NCI-H82 (cell line): ENCODE measurements at regions not wholly inside any gene's neighbourhood (a gene's known extent, or its start where the extent isn't known, plus 50 kb on each side); places are given as distances from the start of the nearest gene placed in this dataset.
"Not testable (repeated sequence)": the region's sequence is repeated elsewhere in the genome, so short reads cannot be mapped to it uniquely, and the experiment has no call there.

ENCODE experiments used
- DNase-seq: peaks from one replicate; lab custom pipeline; 2025; lab: John Stamatoyannopoulos, UW

DNA sequence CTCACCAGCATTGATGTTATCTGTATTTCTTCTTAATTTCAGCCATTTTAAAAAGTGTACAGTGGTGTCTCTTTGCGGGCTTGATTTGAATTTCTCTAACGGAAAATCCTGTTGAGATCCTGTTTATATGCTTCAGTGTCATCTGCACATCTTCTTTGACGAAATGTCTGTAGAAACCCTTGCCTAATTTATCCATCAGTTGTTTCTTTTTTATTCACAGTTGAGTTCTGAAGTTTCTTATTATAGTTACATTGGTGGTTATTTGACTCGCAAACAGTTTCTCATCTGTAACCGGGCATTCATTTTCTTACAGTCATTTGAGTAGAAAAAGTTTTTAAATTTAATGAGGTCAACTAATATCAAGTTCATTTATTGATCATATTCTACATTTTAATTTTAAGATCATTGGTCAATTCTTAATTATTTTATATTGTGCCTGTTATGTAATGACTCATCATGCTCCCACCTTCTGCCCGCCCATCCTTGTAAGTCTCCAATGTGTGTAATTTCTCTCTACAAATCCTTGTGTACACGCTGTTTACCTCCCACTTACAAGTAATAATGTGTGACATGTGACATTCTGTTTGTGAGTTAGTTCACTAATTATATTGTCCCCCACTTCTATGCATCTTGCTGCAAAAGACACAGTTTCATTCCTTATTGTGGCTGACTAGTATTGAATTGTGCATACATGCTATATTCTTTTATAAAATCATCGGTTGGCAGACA is 1242.8 kb downstream of the TMEM121 start:
- not testable (repeated sequence) for DNase-seq

DNA sequence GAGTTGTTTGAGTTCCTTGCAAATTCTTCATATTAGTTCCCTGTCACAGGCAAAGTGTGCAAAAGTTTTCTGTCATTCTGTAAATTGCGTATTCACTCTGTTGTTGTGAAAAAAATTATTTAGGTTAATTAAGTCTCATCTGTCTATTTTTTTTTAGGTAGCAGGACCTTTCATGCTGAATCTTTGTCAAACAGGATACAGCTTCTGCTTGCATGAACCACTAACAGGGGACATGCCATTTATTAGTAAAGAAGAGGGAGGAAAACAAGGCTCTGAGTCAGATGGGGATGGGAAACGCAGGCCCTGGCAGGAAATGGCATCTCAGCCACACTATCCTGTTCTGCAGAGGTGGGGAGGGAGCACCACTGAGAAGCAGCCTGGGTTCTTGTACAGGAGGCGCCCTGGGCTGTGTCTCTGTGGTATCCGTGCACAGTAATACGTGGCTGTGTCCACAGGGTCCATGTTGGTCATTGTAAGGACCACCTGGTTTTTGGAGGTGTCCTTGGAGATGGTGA is 1243.8 kb downstream of the TMEM121 start:
- not testable (repeated sequence) for DNase-seq

DNA sequence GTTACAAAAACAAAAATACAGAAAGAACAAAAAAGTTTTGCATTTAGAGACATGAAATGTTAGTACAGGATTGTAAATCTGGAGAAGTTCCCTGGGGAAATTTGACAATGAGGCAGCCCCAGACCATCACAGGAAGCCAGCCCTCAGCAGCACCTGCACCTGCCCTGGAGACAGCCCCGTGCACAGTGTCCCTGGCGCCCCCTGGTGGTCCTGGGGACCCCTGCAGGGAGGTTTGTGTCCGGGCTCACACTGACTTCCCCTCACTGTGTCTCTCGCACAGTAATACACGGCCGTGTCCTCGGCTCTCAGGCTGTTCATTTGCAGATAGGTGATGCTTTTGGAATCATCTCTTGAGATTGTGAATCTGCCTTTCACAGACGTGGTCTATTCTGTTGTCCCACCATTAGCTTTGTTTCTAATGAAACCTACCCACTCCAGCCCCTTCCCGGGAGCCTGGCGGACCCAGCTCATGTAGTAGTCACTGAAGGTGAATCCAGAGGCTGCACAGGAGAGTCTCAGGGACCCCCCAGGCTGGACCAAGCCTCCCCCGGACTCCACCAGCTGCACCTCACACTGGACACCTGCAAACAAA is 1248.6 kb downstream of the TMEM121 start:
- DNase-seq = peak; percentile 38

- no peak for DNase-seq
Measured at GRCh38 chr14:106776395-106776983, 1250.1 kb downstream of the TMEM121 start.

GRCh38 chr14:106778986-106779385 is 1252.6 kb downstream of the TMEM121 start:
- DNase-seq = no peak

- DNase-seq = no peak
Measured at GRCh38 chr14:106786697-106787096, 1260.3 kb downstream of the TMEM121 start.

DNA sequence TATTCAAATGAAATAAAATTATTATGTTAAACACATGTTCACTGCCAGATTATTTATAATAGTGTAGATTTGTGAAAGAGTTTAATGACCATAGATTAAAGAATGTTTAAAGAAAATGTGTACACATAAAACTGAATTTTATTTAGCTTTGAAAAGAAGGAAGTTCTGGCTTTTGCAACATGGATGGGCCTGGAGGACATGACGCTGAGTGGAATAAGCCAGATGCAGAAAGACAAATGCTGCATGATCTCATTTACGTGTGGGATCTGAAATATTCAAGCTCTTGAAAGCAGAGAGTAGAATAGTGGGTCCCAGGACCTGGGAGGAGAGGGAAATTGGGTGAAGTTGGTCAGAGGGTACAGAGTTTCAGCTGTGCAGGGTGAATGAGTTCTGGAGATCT is 1261.2 kb downstream of the TMEM121 start:
- DNase-seq = no peak

DNA sequence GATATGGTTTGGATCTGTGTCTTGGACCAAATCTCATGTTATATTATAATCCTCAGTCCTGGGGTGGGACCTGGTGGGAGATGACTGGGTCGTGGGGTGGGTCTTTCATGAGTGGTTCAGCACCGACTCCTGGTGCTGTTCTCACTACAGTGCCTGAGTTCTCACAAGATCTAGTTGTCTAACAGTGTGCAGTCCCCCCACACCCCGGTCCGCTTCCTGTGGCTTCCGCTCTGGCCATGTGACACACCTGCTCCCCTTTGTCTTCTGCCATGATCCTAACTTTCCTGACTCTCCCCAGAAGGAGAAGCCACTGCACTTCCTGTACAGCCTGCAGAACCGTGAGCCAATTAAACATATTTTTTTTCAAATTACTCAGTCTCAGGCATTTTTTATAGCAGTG is 1262.2 kb downstream of the TMEM121 start:
- DNase-seq = no peak

DNA sequence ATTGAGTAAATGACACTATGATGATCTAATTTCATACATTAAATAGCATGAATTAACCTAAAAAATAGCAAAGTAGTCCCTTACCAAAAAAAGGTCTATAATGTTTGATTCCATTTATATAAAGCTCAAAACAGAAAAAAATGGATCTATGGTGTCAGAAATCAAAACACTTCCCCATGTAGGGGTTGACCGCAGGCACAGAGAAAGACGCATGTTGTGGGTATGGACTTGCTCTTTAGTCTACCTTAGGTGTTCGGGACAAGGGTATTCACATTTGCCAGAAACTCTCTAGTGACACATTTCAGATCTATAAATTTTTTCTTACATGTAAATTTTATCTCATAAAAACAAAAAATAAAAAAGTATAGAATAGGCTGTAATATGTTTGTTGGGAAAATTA is 1262.9 kb downstream of the TMEM121 start:
- DNase-seq = no peak

DNA sequence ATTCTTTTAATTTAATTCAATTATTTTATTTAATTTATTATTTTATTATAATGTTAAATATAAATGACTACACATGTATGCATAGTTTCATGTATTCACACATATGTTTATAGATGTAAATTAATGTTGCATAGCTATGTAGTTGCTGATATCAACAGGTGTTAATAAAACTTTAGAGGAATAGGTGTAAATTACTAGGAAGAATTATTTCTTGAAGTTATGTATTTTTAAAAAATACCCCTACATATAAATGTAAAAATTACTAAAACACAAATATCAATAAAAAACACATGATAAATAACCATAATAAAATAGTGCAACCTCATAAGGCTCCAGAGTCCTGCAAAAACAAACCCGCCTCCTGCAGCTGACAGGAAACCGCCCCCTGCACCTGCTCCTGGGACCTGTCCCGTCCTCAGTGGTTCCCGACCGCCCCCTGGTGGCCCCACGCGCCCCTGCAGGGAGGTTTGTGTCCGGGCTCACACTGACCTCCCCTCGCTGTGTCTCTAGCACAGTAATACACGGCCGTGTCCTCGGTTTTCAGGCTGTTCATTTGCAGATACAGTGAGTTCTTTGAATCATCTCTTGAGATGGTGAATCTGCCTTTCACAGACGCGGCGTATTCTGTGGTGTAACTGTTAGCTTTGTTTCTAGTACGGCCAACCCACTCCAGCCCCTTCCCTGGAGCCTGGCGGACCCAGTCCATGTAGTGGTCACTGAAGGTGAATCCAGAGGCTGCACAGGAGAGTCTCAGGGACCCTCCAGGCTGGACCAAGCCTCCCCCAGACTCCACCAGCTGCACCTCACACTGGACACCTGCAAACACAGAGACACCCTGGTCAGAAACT is 1264.0 kb downstream of the TMEM121 start:
- DNase-seq = peak; percentile 69

GRCh38 chr14:106792543-106792942 is 1266.2 kb downstream of the TMEM121 start:
- no peak for DNase-seq

GRCh38 chr14:106798166-106798565 is 1271.8 kb downstream of the TMEM121 start:
- not testable (repeated sequence) for DNase-seq

DNA sequence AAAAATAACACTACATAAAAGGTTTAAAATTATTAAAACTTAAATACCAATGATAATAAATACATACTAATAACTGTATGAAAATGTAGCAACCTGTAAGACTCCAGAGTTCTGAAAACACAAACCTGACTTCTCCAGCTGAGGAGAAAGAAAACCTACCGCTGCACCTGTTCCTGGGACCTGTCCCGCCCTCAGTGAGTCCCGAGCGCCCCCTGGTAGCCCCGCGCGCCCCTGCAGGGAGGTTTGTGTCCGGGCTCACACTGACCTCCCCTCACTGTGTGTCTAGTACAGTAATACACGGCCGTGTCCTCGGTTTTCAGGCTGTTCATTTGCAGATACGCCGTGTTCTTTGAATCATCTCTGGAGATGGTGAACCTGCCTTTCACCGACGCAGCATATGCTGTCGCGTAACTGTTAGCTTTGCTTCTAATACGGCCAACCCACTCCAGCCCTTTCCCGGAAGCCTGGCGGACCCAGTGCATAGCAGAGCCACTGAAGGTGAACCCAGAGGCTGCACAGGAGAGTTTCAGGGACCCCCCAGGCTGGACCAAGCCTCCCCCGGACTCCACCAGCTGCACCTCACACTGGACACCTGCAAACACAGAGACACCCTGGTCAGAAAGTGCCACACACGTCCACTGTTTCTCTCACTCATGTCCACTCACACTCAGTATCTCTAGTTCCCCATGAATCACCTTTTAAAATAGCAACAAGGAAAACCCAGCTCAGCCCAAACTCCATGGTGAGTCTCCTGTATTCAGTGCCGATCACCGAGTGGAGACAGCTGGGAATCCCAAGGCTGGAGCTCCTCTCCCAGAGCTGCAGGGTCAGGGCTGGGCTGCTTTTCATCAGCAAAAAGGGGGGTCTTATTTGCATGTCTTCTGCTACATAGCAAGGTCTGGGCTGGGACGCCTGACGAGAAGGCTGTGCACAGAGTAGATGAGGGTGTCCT is 1276.3 kb downstream of the TMEM121 start:
- DNase-seq = peak; percentile 43

DNA sequence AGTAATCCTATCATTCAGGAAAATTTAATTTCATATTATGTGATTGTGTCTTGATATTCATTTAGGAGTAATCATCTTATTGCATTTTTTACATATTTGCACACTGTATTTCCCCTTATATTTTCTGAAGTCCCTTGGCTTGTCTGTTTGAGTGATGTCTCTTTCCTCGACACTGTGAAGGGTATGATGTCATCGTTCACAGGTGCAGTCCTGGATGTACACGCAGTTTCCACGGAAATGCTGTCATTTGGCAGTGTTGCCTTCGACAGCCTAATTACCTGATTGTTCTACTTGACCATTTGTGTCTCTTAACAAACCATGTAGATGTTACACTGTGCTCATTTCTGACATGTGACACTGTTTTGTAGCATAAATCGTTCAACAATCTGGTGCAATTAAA is 1277.0 kb downstream of the TMEM121 start:
- DNase-seq = no peak

DNA sequence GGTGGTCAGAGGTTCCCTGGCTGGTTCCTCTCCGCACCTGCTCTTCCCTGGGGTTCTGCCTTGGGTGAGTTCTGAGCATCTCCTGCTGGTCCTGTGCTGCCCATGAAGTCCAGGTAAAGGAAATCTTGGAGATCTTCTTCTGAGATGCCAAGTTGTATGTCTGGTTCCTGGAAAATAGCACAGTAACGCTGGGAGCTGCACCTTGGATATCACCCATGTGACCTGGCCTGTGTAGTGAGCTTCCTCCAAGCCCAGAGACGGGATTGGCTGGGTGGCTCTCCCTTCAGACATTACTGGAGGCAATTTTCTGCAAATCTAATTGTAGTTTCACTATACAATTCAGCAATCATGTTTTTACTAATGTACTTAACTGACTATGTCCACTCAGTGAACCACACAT is 1281.1 kb downstream of the TMEM121 start:
- no peak for DNase-seq

DNA sequence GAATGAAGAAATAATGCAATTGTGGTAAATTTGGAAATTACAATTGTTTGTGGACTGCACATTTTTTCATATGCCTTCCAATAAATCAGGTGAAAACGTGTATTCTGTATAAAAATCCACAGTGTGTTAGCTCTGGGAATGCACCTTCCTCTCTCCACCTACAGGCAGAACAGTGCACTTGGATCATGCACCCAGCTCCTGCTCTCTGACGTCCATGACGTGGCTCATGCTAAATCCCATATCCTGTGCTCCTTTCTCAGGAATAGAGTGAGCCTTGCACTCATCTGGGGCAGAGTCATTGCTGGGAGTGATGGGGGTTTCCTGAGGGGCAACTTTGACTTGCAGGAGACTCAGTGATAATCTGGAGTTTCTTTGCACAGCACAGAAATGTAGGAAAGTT is 1282.1 kb downstream of the TMEM121 start:
- DNase-seq = no peak

GRCh38 chr14:106808907-106809306 is 1282.5 kb downstream of the TMEM121 start:
- no peak for DNase-seq

- no peak for DNase-seq
Measured at GRCh38 chr14:106809615-106810014, 1283.2 kb downstream of the TMEM121 start.

DNA sequence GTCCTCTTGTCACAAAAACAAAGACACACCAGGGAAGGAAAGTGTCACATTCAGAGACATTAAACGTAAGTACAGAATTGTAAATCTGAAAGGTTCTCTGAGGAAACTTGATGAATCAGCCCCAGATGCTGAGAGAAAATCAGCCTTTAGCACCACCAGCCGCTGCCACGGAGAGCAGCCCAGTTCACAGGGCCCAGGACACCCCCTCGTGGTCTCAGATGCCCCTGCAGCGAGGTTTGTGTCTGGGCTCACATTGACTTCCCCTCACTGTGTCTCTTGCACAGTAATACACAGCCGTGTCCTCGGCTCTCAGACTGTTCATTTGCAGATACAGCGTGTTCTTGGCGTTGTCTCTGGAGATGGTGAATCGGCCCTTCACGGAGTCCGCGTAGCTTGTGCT is 1283.8 kb downstream of the TMEM121 start:
- DNase-seq = not testable (repeated sequence)

GRCh38 chr14:106811162-106811561 is 1284.8 kb downstream of the TMEM121 start:
- no peak for DNase-seq
